HG02852 (cell line): ENCODE measurements at regions not wholly inside any gene's neighbourhood (a gene's known extent, or its start where the extent isn't known, plus 50 kb on each side); places are given as distances from the start of the nearest gene placed in this dataset.

Experiments
- ATAC-seq: cut with Tn5 transposase; IDR thresholded peaks from one replicate; pipeline ENCODE4 v1.9.1; 2021; ENCODE audit warnings: mild to moderate bottlenecking, moderate library complexity; ENCODE audit not compliant: unreplicated experiment

- no peak for ATAC-seq
Measured at GRCh38 chr3:146680617-146681016, 75.5 kb upstream of the PLSCR5 start.

GRCh38 chr3:146679995-146680394 lies 74.8 kb upstream of the PLSCR5 start:
- ATAC-seq, result no peak

- no peak for ATAC-seq
Measured at GRCh38 chr3:146679191-146679590, 74.0 kb upstream of the PLSCR5 start.

DNA sequence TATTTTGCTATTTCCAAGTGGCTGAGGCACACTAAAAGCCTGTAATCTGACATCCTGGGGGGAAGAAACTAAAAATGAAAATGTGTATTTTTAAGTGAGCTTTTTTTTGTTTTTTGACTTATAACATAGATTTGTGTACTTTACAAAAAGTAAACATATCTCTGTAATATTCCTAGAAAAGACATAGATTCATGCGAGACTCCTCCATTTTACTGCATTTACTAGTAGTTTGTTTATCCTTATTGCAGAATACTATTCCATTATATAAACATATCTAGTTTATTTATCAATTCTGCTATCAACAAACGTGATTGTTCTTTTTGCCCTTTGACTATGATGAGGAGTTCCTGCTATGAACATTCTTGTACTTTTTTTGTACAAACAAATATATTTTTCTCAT lies 67.8 kb upstream of the PLSCR5 start:
- ATAC-seq, result no peak

GRCh38 chr3:146664403-146664802 lies 59.3 kb upstream of the PLSCR5 start:
- no peak for ATAC-seq

DNA sequence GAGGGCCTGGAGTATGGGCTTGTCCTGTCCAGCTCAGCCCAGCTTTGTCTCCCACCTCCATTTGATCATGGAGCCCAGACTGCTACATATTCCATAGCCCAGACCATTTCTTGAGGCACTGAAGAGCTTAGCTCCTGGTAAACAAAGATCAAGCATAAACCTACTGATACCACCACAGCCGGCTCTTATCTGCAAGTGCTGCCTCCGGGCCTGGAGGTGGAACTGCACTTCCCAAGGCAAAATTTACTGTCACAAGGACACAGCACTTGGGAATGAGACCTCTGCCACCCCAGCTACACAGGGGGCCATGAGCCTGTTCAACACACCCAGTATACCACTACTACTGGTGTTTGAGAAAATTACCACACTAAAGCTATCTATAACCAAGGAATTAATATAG lies 53.7 kb upstream of the PLSCR5 start:
- ATAC-seq, result no peak

- ATAC-seq, result no peak
Measured at GRCh38 chr3:146655333-146655996, 50.3 kb upstream of the PLSCR5 start.
